ENCODE measurements at regions not wholly inside any gene's neighbourhood (a gene's known extent, or its start where the extent isn't known, plus 50 kb on each side); places are given as distances from the start of the nearest gene placed in this dataset.
"Not testable (repeated sequence)": the region's sequence is repeated elsewhere in the genome, so short reads cannot be mapped to it uniquely, and the experiment has no call there.

DNA sequence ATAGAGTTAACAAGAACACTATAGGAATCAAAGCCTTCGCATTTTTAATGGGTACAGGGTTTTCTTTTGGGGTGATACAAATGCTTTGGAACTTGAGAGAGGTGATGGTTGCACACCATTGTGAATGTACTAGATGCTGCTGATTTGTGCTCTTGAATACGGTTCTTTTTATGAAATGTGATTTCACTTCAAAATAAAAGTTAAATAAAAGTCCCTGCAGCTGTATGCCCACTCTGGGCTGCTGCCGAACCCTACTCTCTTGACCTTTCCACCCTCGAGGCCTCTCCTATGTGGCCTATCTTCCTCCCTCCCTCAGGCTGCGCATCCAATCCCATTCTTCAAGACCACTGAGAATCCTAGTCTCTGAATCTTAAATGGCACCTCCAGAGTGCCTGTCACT, 168.5 kb upstream of the AJAP1 start:
- ChIA-PET POLR2A (no interaction called here), CTCF (no interaction called here)
- no peak for TF ChIP-seq ARNT (IDR thresholded peaks at IDR 0.05)
- no peak for TF ChIP-seq SP1 (IDR thresholded peaks at IDR 0.05)
- TF ChIP-seq L3MBTL2 (conservative IDR thresholded peaks at IDR 0.05) = no peak
- TF ChIP-seq, protein P1, sequence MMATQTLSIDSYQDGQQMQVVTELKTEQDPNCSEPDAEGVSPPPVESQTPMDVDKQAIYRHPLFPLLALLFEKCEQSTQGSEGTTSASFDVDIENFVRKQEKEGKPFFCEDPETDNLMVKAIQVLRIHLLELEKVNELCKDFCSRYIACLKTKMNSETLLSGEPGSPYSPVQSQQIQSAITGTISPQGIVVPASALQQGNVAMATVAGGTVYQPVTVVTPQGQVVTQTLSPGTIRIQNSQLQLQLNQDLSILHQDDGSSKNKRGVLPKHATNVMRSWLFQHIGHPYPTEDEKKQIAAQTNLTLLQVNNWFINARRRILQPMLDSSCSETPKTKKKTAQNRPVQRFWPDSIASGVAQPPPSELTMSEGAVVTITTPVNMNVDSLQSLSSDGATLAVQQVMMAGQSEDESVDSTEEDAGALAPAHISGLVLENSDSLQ (IDR thresholded peaks at IDR 0.05) = no peak
- no peak for TF ChIP-seq FOXA1 (IDR thresholded peaks at IDR 0.05)
- no peak for TF ChIP-seq ZNF384 (IDR thresholded peaks at IDR 0.05)
- no peak for DNase-seq (ENCODE audit: extremely low spot score)

DNA sequence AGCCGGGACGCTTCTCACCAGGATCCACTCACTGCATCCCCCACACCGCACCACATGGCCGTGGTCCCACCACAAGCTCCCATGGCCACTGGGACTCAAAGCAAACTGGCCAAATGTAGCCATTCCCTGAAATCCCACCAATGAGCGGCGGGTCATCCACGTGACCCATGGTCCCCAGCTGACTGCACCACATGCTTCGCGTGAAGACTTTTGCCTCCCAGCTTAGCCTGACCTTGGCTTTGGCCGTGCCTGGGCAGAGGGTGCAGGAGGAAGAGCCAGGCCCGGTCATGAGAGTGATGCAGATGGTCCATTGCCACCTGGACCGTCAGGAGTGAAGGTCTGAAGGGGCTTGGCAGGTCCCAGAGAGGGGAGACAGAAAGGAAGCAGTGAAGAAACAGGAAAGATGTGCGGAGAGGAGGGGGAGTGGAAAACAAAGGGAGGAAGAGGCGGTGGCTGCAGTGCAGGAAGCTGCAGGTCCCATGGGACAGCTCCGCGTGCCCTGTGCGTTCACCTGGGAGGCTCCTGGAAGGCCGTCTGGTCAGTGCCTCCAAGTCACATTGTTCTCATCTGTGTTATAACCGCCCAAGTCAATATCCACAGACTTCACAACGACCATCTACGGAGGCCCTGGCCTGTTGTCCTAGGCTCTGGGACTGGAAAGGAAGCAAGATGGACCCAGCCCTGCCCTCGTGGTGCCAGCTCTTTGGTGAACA, 167.8 kb upstream of the AJAP1 start:
- no peak for TF ChIP-seq L3MBTL2 (conservative IDR thresholded peaks at IDR 0.05)
- no peak for TF ChIP-seq CTBP1 (IDR thresholded peaks at IDR 0.05; ENCODE audit: borderline replicate concordance)
- TF ChIP-seq NFRKB (IDR thresholded peaks at IDR 0.05) = no peak
- TF ChIP-seq ZNF384 (IDR thresholded peaks at IDR 0.05) = no peak
- TF ChIP-seq BHLHE40 (IDR thresholded peaks at IDR 0.05; ENCODE audit: borderline replicate concordance) = no peak
- no peak for TF ChIP-seq ARNT (IDR thresholded peaks at IDR 0.05)
- TF ChIP-seq ELF4 (IDR thresholded peaks at IDR 0.05) = no peak
- TF ChIP-seq TARDBP (IDR thresholded peaks at IDR 0.05) = no peak
- TF ChIP-seq, protein P1 (IDR thresholded peaks at IDR 0.05) = no peak
- no peak for TF ChIP-seq HDGF (IDR thresholded peaks at IDR 0.05; ENCODE audit: borderline replicate concordance)
- POLR2A ChIA-PET = no interaction called here
- no peak for DNase-seq (ENCODE audit: extremely low spot score)
- CTCF ChIA-PET = no interaction called here

DNA sequence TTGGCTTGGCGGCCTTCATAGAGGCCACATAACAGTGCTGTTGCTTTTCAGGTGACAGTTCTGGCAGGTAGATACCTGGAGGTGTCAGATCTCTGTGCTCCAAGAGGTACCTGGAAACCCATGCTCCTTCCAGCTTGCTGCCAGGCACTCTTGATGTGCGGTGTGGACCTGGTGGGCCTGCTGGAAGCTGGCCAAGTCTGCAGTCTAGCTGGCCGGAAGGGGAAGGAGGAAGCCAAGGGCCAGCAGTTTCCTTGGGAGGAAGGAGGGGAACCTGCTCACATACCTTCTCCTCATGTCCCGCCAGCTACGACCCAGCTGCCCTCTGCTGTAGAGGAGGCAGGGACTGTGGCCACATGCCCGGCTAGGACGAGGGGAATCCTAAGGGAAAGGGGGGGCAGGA, 166.4 kb upstream of the AJAP1 start:
- ChIA-PET CTCF (no interaction called here), POLR2A (no interaction called here)
- TF ChIP-seq FOXA1 (IDR thresholded peaks at IDR 0.05) (no peak), SP1 (IDR thresholded peaks at IDR 0.05) (no peak), L3MBTL2 (conservative IDR thresholded peaks at IDR 0.05) (no peak), HDGF (IDR thresholded peaks at IDR 0.05; ENCODE audit: borderline replicate concordance) (no peak), TARDBP (IDR thresholded peaks at IDR 0.05) (no peak), BHLHE40 (IDR thresholded peaks at IDR 0.05; ENCODE audit: borderline replicate concordance) (no peak)
- TF ChIP-seq, protein P1 (IDR thresholded peaks at IDR 0.05) = no peak
- DNase-seq (ENCODE audit: extremely low spot score) = no peak

DNA sequence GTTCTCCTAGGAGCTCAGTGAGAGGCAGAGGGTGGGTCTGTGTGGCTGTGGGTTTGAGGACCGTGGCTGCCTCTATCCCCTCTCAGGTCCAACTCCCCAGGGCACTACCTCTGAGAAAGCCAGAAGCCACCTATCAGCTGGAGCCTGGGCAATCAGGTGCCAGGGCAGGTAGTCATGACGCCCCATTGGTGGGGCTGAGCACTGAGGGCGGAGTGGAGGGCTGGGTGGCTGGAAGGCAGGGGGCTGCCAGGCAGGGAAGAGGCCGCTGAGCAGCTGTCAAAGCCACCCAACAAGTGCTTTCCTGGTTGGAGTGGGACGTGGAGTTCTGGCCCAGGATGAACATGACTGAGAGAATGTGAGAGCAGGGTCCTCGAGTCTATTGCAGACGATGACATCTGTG, 164.9 kb upstream of the AJAP1 start:
- ChIA-PET POLR2A (no interaction called here), CTCF (no interaction called here)
- no peak for DNase-seq (ENCODE audit: extremely low spot score)
- no peak for TF ChIP-seq TARDBP (IDR thresholded peaks at IDR 0.05)

DNA sequence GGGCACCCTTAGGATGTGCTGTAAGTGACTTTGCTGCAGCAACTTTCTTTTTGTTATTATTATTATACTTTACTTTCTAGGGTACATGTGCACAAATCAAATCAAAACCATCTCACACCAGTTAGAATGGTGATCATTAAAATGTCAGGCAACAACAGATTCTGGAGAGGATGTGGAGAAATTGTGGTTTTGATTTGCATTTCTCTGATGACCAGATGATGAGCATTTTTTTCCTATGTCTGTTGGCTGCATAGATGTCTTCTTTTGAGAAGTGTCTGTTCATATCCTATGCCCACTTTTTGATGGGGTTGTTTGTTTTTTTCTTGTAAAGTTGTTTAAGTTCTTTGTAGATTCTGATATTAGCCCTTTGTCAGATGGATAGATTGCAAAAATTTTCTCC, 164.4 kb upstream of the AJAP1 start:
- CTCF ChIA-PET; POLR2A ChIA-PET; DNase-seq (ENCODE audit: extremely low spot score): not testable (repeated sequence)

DNA sequence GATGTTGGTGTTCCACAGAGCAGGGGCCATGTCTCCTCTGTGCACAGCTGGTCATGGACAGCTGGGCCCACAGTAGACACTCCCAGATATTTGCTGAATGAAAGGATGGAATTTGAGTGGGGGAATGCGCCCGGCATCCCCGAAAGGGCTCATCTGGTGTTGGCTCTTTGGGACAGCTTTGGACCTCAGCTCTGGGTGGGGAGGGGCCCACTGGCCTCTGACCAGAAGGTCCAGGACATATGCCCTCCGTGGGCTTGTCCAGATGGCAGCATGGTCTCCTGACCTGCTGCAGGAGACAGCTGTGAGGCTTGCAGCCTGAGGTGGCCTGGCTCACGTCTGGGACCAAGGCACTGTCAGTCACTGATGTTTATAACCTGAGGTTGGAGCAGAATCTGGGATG, 160.4 kb upstream of the AJAP1 start:
- no peak for TF ChIP-seq FOXM1 (IDR thresholded peaks at IDR 0.05; ENCODE audit: borderline replicate concordance)
- TF ChIP-seq L3MBTL2 (conservative IDR thresholded peaks at IDR 0.05) = no peak
- no peak for TF ChIP-seq BHLHE40 (IDR thresholded peaks at IDR 0.05; ENCODE audit: borderline replicate concordance)
- TF ChIP-seq, protein P1 (IDR thresholded peaks at IDR 0.05) = no peak
- no peak for TF ChIP-seq FOXK2 (IDR thresholded peaks at IDR 0.05)
- TF ChIP-seq LEF1 (IDR thresholded peaks at IDR 0.05; ENCODE audit: borderline replicate concordance) = no peak
- no peak for TF ChIP-seq SP1 (IDR thresholded peaks at IDR 0.05)
- no peak for TF ChIP-seq SUZ12 (IDR thresholded peaks at IDR 0.05)
- no peak for TF ChIP-seq FOXA1 (IDR thresholded peaks at IDR 0.05)
- no peak for TF ChIP-seq CTBP1 (IDR thresholded peaks at IDR 0.05; ENCODE audit: borderline replicate concordance)
- no peak for TF ChIP-seq ARNT (IDR thresholded peaks at IDR 0.05)
- TF ChIP-seq HDGF (IDR thresholded peaks at IDR 0.05; ENCODE audit: borderline replicate concordance) = no peak
- no peak for TF ChIP-seq ELF4 (IDR thresholded peaks at IDR 0.05)
- TF ChIP-seq ZNF384 (IDR thresholded peaks at IDR 0.05) = no peak
- TF ChIP-seq NFRKB (IDR thresholded peaks at IDR 0.05) = no peak
- no peak for TF ChIP-seq TARDBP (IDR thresholded peaks at IDR 0.05)
- no peak for DNase-seq (ENCODE audit: extremely low spot score)
- ChIA-PET CTCF (no interaction called here), POLR2A (no interaction called here)

DNA sequence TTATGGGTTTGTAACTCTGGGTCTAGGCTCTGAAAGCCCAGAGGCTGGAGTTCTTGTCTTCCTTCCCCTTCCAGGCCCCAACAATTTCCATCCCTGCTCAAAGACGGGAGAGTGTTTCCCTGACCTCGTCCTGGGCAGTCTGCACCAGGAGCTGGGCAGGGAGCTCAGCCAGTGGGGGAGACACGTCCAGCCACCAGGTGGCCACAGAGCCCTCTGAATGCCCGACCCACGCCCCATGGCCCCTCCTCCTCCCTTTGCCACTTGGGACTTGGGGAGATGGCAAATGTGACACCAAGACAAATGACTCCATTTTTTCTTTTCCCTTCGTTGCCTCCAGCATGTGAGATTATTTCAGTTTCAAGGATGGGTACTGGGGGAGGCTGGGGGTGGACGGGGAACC, 159.9 kb upstream of the AJAP1 start:
- POLR2A ChIA-PET = no interaction called here
- no peak for TF ChIP-seq FOXA1 (IDR thresholded peaks at IDR 0.05)
- no peak for TF ChIP-seq HDGF (IDR thresholded peaks at IDR 0.05; ENCODE audit: borderline replicate concordance)
- TF ChIP-seq SUZ12 (IDR thresholded peaks at IDR 0.05) = no peak
- no peak for TF ChIP-seq SP1 (IDR thresholded peaks at IDR 0.05)
- no peak for TF ChIP-seq TARDBP (IDR thresholded peaks at IDR 0.05)
- no peak for TF ChIP-seq FOXK2 (IDR thresholded peaks at IDR 0.05)
- no peak for TF ChIP-seq L3MBTL2 (conservative IDR thresholded peaks at IDR 0.05)
- no peak for TF ChIP-seq NFRKB (IDR thresholded peaks at IDR 0.05)
- no peak for TF ChIP-seq CTBP1 (IDR thresholded peaks at IDR 0.05; ENCODE audit: borderline replicate concordance)
- TF ChIP-seq, protein P1 (IDR thresholded peaks at IDR 0.05) = no peak
- no peak for TF ChIP-seq BHLHE40 (IDR thresholded peaks at IDR 0.05; ENCODE audit: borderline replicate concordance)
- no peak for TF ChIP-seq ZNF384 (IDR thresholded peaks at IDR 0.05)
- no peak for TF ChIP-seq FOXM1 (IDR thresholded peaks at IDR 0.05; ENCODE audit: borderline replicate concordance)
- no peak for TF ChIP-seq LEF1 (IDR thresholded peaks at IDR 0.05; ENCODE audit: borderline replicate concordance)
- TF ChIP-seq ARNT (IDR thresholded peaks at IDR 0.05) = no peak
- TF ChIP-seq ELF4 (IDR thresholded peaks at IDR 0.05) = no peak
- no peak for DNase-seq (ENCODE audit: extremely low spot score)
- CTCF ChIA-PET = no interaction called here
